ENCODE measurements at regions not wholly inside any gene's neighbourhood (a gene's known extent, or its start where the extent isn't known, plus 50 kb on each side); places are given as distances from the start of the nearest gene placed in this dataset.

DNA sequence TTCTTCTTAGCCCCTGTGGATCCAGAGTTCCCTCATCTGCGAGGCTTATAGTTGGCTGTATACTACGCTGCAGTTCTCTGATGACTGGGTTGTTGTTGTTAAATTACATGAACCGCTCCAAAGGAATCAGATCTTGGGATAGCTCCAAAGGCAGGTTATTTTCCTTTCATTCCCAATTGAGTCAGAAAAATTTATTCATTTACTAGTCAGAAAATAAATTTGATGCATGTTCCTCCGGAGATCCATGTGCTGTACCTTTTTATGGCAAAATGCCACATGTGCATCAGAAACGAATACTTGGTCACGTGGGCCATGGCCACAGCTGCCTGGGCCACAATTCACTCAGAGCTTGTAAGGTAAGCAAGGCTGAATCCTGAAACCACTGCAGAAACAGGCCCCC is 304.0 kb downstream of the NR2F1-AS1 start:
- DNase-seq = no peak

DNA sequence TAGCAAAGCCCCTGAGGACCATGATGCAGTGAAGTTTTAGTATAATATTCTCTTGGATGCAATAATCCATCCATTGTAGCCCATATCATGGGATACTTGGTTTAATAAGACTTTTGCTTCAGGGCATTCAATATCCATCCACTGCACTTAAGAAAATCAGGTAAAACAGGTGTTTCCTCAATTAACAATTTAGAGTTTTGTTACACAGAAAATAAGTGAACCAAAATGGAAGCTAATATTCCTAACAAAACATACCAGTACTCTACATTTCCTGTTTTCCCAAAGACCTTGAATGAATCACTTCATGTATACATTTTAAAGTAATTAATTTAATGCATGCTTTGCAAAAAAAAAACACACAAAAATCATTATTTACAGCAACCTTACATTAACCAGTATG is 305.6 kb downstream of the NR2F1-AS1 start:
- Histone ChIP-seq H3K9me3 (no peaks in the 10 kb centered on the region), H3K4me1 (ENCODE audit: low read depth) (no peaks in the 10 kb centered on the region), H3K36me3 (ENCODE audit: low read depth) (no peaks in the 10 kb centered on the region), H3K4me3 (no peak overlapping the region)
- intact Hi-C loops (cut with DNase I, micrococcal nuclease) = no loop called here
- ATAC-seq = no peak
- no peak for DNase-seq
- TF ChIP-seq, protein P1, sequence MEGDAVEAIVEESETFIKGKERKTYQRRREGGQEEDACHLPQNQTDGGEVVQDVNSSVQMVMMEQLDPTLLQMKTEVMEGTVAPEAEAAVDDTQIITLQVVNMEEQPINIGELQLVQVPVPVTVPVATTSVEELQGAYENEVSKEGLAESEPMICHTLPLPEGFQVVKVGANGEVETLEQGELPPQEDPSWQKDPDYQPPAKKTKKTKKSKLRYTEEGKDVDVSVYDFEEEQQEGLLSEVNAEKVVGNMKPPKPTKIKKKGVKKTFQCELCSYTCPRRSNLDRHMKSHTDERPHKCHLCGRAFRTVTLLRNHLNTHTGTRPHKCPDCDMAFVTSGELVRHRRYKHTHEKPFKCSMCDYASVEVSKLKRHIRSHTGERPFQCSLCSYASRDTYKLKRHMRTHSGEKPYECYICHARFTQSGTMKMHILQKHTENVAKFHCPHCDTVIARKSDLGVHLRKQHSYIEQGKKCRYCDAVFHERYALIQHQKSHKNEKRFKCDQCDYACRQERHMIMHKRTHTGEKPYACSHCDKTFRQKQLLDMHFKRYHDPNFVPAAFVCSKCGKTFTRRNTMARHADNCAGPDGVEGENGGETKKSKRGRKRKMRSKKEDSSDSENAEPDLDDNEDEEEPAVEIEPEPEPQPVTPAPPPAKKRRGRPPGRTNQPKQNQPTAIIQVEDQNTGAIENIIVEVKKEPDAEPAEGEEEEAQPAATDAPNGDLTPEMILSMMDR (IDR thresholded peaks at IDR 0.05) = no peak

More for the DNA sequence above, 304.0 kb downstream of the NR2F1-AS1 start:
- TF ChIP-seq, protein P1 (IDR thresholded peaks at IDR 0.05) = no peak
- Histone ChIP-seq H3K9me3 (no peaks in the 10 kb centered on the region), H3K4me3 (no peak overlapping the region), H3K36me3 (ENCODE audit: low read depth) (no peaks in the 10 kb centered on the region), H3K4me1 (ENCODE audit: low read depth) (no peaks in the 10 kb centered on the region)
- intact Hi-C loops (cut with DNase I, micrococcal nuclease) = no loop called here
- no peak for ATAC-seq

DNA sequence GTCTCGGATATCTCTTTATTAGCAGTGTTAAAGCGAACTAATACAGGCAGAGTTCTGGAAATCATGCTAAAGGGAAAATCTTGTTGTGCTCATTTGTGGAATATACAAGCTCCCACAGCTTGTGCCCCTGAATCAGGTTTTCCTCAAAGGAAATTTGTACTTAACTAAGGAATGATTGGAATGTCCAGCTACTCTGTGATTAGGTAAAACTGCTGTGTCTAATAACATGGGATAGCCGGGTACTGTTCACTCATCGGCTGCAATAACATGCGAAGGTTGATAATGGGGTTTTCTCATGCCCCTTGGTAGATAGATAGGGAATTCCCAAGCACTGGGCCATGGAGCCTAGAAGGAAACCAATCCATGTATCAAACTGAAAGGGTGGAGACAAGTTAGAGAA is 306.7 kb downstream of the NR2F1-AS1 start:
- intact Hi-C loops (cut with DNase I, micrococcal nuclease) = no loop called here
- TF ChIP-seq, protein P1 (IDR thresholded peaks at IDR 0.05) = no peak
- Histone ChIP-seq H3K4me1 (ENCODE audit: low read depth) (no peaks in the 10 kb centered on the region), H3K36me3 (ENCODE audit: low read depth) (no peaks in the 10 kb centered on the region), H3K9me3 (no peaks in the 10 kb centered on the region), H3K4me3 (no peak overlapping the region)
- no peak for ATAC-seq
- DNase-seq = no peak

DNA sequence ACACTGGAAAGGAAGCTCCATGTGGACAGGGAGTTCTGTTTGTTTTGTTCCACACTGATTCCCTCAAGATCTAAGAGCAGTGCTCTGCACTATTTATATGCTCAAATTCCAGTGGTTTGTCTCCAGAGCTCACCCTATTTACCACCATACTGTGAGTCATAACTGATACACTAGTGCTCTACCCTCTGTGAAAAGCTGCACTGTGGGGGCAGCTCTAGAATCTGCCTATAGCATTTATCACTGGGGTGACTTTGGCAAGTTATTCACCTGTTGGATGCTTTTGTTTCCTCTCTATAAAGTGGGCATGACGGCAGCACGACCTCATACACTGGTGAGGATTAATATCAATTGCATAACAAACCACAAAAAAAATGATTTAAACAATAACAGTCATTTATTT is 307.8 kb downstream of the NR2F1-AS1 start:
- Histone ChIP-seq H3K36me3 (ENCODE audit: low read depth) (no peaks in the 10 kb centered on the region), H3K4me3 (no peak overlapping the region), H3K9me3 (no peaks in the 10 kb centered on the region), H3K4me1 (ENCODE audit: low read depth) (no peaks in the 10 kb centered on the region)
- intact Hi-C loops (cut with DNase I, micrococcal nuclease) = no loop called here
- ATAC-seq (no peak), DNase-seq (no peak)
- TF ChIP-seq, protein P1 (IDR thresholded peaks at IDR 0.05) = no peak

DNA sequence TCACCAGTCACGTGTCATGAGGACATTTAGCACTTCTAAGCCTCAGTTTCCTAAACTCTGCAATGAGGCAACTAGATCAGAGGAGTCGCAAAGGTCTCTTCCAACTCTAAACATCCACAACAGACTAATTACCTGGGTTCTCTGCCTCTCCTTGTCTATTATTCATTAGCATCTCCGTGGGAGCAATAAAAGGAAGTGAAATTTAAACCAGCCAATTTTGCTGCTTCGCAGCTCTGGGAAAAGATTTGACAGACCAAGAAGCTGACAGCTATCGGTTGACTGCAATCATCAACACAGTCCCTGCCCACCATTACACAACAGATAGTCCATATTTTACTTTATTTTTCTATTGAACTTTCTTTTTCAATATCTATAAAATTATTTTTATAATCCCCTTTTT is 308.9 kb downstream of the NR2F1-AS1 start:
- H3K4me3 ChIP-seq = no peak overlapping the region
- H3K4me1 ChIP-seq (ENCODE audit: low read depth) = no peaks in the 10 kb centered on the region
- TF ChIP-seq, protein P1 (IDR thresholded peaks at IDR 0.05) = no peak
- H3K36me3 ChIP-seq (ENCODE audit: low read depth) = no peaks in the 10 kb centered on the region
- intact Hi-C loops (cut with DNase I, micrococcal nuclease) = no loop called here
- no peaks in the 10 kb centered on the region for H3K9me3 ChIP-seq
- DNase-seq (no peak), ATAC-seq (no peak)

DNA sequence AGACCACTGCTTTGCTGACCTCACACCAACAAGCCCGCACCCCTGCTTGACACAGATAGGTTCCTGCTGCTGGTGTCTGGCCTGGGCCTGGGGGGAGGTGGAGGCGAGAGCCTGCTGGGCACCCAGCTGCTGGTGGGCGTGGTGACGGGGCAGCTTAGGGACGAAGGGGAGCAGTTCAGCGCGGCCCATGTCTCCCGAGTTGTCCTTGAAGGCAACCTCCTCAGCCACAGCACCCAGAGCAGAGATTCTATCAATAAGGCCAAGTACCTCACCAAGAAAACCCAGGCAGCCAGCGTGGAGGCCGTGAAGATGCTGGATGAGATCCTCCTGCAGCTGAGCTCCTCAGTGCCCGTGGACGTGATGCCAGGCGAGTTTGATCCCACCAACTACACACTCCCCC is 313.3 kb downstream of the NR2F1-AS1 start:
- no peak for ATAC-seq

More for the DNA sequence above, 313.3 kb downstream of the NR2F1-AS1 start:
- peak in 1 of 3 donors; percentile 38 for DNase-seq
- H3K4me3 ChIP-seq = no peak overlapping the region
- intact Hi-C loops (cut with DNase I, micrococcal nuclease) = no loop called here
- TF ChIP-seq, protein P1 (IDR thresholded peaks at IDR 0.05) = no peak
- H3K9me3 ChIP-seq = no peaks in the 10 kb centered on the region
- no peaks in the 10 kb centered on the region for H3K4me1 ChIP-seq (ENCODE audit: low read depth)
- H3K36me3 ChIP-seq (ENCODE audit: low read depth) = no peaks in the 10 kb centered on the region

Measured in mucosa of descending colon (tissue), 3 donors.